RCC 7860 (cell line): ENCODE measurements at regions not wholly inside any gene's neighbourhood (a gene's known extent, or its start where the extent isn't known, plus 50 kb on each side); places are given as distances from the start of the nearest gene placed in this dataset.

ENCODE experiments used
- DNase-seq: peaks from one replicate; pipeline ENCODE4 v3.0.0-alpha.2; 2015; ENCODE audit warnings: low spot score
- FAIRE-seq: peaks from 2 replicates; lab custom pipeline; 2012; peaks lifted over from hg19 to GRCh38; lab: Jason Lieb, UNC

GRCh38 chr6:91447530-91448254 is 860.8 kb upstream of the MAP3K7 start:
- DNase-seq = no peak
- FAIRE-seq = no peak

DNA sequence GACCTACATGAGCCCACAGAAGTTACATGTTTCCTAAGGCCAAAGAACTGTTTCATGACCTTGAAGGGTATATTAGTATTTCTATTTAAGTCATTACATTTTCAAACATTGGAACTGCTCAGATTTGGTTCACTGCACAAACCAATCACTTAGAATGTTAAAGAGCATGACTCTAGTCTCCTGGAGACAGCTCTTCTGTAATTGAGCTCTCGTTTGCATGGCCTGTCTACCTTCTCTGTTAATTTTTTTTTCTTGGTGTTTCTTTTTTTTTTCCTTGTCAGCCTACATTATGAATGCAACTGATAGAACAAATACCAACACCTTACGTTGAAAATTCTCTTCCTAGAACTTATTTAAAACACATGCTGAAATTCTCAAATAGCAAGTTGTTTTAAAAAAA is 860.2 kb upstream of the MAP3K7 start:
- no peak for DNase-seq
- FAIRE-seq = no peak

DNA sequence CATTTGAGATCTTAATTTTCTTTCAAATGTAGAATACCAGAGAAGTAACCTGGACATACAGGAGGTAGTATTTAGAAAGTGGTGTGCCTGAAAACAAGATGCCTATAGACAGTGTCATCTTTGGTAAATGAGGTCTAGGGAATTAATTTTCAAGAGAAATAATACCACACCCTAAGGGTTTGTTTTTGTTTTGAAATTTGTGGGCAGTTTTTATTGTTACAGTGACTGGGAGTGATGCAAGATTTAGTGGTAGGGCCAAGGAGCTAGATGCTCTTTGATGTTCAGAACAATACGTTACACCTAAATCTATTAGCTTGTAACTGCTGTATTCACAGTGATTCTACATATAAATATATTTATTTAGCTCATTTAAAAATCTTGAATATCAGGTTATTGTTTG is 856.5 kb upstream of the MAP3K7 start:
- FAIRE-seq (no peak), DNase-seq (no peak)

DNA sequence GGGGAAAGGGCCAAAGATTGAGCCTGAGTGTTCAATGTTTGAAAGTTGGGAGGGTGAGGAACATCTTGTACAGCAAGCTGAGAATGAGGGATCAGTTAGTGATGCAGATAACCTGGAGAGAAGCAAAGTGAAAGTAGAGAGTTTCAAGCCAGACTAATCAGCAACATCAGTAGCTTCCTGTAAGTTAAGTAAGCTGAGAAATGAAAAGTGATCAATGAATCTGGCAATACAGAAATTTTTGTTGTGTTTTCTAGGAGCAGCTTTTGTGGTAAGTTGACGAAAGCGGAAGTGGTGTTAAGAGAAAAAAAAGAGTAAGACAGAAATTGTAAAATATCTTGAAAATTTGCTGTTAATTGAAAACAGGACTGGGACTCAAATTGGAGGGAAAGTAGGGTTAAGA is 855.5 kb upstream of the MAP3K7 start:
- DNase-seq (no peak), FAIRE-seq (no peak)

- DNase-seq = no peak
- no peak for FAIRE-seq
Measured at GRCh38 chr6:91438570-91438969, 851.7 kb upstream of the MAP3K7 start.

DNA sequence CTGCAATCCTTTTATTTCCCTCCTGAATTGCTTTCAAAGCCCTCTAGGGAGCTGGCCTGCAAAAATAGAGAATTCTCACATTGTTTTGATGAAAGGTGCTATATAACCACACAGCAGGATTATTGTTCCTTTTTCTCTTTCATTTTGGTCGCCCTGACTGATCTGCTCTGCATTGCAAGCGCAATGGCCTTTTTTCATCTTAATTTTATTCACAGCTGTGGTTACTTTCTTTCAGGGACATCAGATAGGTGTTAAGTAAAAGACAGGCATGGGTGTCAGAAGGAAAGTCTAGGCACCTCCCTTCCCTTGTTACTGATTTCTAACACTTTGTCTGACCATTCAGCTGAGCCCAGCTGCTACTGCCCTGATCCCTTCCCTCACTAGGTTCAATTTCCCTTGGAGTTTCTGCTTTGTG is 850.5 kb upstream of the MAP3K7 start:
- DNase-seq (no peak), FAIRE-seq (no peak)

- FAIRE-seq (no peak), DNase-seq (no peak)
Measured at GRCh38 chr6:91436448-91436847, 849.6 kb upstream of the MAP3K7 start.

DNA sequence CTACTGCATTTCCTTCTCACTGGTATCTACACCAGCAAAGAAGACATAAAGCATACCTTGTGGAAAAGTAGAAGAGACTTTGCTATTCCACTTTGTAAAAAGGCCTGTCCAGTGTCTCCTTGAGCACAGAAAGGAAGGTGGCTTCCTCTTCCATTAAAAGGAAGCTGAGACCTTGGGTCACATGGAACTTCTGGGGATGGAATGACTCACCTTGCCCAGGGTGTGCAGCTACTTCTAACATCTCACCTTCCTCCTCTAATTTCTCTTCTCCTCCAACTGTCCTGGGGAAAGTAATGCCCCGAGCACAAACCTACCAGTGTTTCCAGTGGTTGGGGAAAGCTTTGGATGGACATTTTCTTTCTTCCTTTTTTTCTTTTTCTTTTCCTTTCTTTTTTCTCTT is 848.8 kb upstream of the MAP3K7 start:
- FAIRE-seq (no peak), DNase-seq (no peak)

DNA sequence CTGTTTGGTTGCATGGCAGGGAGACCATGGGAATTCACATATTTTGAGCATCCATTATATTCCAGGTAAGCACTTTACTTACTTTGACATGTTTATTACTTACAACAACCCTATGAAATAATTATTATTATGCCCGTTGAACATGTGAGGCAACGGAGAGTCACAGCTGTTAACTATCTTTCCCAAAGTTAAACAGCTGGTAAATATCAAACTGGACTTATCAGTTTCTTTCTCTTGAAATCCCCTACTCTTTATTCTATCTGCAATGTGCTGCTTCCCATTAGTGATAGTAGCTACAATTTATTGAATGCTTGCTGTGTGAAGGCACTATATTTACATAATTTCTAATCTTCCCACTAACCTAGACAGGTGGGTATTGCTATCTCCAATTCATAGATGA is 847.7 kb upstream of the MAP3K7 start:
- no peak for FAIRE-seq
- DNase-seq = no peak

GRCh38 chr6:91433660-91434534 is 847.0 kb upstream of the MAP3K7 start:
- no peak for DNase-seq
- FAIRE-seq = no peak

- FAIRE-seq = no peak
- no peak for DNase-seq
Measured at GRCh38 chr6:91428953-91429560, 842.2 kb upstream of the MAP3K7 start.

GRCh38 chr6:91428296-91428695 is 841.4 kb upstream of the MAP3K7 start:
- FAIRE-seq (no peak), DNase-seq (no peak)

GRCh38 chr6:91420243-91420642 is 833.4 kb upstream of the MAP3K7 start:
- DNase-seq (no peak), FAIRE-seq (no peak)

- FAIRE-seq (no peak), DNase-seq (no peak)
Measured at GRCh38 chr6:91415031-91415605, 828.2 kb upstream of the MAP3K7 start.

GRCh38 chr6:91412532-91412931 is 825.7 kb upstream of the MAP3K7 start:
- DNase-seq = no peak
- no peak for FAIRE-seq

DNA sequence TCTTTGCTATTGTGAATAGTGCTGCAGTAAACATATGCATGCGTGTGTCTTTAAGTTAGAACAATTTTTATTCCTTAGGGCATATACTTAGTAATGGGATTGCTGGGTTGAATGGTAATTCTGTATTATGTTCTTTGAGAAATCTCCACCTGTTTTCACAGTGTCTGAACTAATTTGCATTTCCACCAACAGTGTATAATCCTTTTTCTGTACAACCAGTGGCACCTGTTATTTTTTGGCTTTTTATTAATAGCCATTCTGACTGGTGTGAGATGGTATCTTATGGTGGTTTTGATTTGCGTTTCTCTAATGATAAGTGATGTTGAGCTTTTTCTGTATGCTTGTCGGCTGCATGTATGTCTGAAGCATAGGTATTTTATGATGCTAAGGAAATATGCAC is 820.8 kb upstream of the MAP3K7 start:
- FAIRE-seq (no peak), DNase-seq (no peak)

- FAIRE-seq (no peak), DNase-seq (no peak)
Measured at GRCh38 chr6:91392951-91393350, 806.1 kb upstream of the MAP3K7 start.

- FAIRE-seq (no peak), DNase-seq (no peak)
Measured at GRCh38 chr6:91387290-91388059, 800.6 kb upstream of the MAP3K7 start.

DNA sequence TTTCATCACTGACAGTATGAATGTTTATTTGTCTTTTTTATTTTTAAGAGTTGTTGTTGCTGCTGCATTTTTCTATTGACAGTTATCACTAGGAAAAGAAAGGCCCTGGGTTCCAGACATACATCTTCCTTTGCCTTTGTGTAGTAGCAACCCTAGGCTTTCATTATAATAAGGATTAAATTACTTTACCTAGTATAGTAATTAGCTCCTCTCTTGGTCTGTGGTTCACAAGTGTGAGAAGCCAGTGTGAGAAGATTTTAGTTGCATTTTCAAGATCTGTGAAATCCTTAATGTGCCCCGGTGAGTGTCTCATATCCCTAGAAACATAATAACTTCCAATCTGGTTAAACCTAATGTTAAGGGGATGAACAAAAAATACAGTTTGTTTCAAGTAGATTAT is 799.3 kb upstream of the MAP3K7 start:
- DNase-seq = no peak
- FAIRE-seq = no peak

- FAIRE-seq (no peak), DNase-seq (no peak)
Measured at GRCh38 chr6:91383207-91383606, 796.3 kb upstream of the MAP3K7 start.

DNA sequence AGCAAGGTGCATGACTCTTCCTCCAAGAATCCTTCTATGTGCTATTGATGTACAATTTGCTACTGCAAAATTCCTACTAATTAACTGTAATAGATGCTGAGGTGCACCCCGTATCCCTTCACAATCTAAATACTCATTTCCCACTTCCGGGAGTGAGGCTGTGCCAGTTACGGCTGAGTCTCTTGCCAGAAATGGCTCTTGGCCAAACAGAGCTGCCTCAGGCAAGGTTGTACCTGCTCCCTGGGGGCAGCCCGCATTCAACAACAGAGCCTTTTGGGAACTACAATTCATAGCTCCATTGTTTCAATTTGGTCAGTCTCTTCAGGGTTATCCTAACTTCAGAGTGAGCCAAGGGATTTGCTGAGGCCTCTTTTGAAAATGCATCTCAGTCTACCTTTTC is 789.8 kb upstream of the MAP3K7 start:
- DNase-seq (no peak), FAIRE-seq (no peak)
